Panc1 (cell line): ENCODE measurements at regions not wholly inside any gene's neighbourhood (a gene's known extent, or its start where the extent isn't known, plus 50 kb on each side); places are given as distances from the start of the nearest gene placed in this dataset.

ENCODE experiments used
- POLR2AphosphoS5 ChIP-seq: IDR thresholded peaks from 2 replicates; pipeline ENCODE4 v1.6.1; 2012; ENCODE audit warnings: mild to moderate bottlenecking, low read depth, low read length, moderate library complexity
- TF ChIP-seq, protein P1 (sequence below): fragments of 450-650 bp; IDR thresholded peaks from 2 replicates; pipeline ENCODE4 v1.5.1; 2017; ENCODE audit warnings: mild to moderate bottlenecking

DNA sequence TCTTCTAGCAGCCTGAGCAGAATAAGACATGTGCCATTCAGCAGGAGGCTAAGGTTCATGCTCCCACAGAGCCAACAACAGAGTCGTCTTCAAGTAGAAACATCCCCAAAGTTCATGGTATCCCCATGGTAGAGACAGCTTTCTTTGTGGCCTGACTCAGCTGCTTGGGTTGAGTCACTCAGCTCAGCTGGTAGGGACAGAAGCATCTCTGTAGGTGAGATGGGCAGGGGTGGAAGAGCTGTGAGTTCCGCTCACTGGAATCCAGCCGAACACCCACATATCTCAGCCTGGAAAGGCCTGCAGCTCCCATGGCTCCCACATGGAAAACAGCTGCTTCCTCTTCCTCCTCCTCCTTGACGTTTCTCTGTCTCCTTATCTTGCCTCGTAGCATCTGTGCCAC is 792.7 kb downstream of the RNF144A start:
- TF ChIP-seq, protein P1, sequence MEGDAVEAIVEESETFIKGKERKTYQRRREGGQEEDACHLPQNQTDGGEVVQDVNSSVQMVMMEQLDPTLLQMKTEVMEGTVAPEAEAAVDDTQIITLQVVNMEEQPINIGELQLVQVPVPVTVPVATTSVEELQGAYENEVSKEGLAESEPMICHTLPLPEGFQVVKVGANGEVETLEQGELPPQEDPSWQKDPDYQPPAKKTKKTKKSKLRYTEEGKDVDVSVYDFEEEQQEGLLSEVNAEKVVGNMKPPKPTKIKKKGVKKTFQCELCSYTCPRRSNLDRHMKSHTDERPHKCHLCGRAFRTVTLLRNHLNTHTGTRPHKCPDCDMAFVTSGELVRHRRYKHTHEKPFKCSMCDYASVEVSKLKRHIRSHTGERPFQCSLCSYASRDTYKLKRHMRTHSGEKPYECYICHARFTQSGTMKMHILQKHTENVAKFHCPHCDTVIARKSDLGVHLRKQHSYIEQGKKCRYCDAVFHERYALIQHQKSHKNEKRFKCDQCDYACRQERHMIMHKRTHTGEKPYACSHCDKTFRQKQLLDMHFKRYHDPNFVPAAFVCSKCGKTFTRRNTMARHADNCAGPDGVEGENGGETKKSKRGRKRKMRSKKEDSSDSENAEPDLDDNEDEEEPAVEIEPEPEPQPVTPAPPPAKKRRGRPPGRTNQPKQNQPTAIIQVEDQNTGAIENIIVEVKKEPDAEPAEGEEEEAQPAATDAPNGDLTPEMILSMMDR: no peak
- TF ChIP-seq POLR2AphosphoS5: no peak
